ENCODE measurements at regions not wholly inside any gene's neighbourhood (a gene's known extent, or its start where the extent isn't known, plus 50 kb on each side); places are given as distances from the start of the nearest gene placed in this dataset.

DNA sequence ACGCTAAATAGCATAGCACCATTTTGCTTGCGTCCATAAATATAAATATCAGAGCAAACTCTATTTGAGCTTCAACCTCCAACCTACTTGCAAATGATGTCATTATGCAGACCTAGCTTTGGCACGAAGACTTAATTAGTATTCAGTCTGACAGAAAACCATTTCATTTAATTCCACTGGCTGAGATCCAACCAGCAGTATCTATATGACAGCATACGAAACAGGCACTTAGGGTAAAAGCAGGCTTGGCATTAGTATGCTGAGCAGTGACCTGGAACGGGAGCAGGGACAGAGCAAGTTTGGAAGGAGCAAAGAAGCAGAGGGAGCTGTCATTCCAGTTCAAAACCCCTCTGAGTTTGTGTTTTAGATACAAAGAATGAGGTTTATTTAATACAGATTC is 312.5 kb upstream of the CHRM2 start:
- H3K4me1 ChIP-seq (ENCODE audit: insufficient read depth, low read length, severe bottlenecking) = no peaks in the 10 kb centered on the region
- H2AFZ ChIP-seq (ENCODE audit: low read length) = no peak overlapping the region
- H3K9me3 ChIP-seq (ENCODE audit: low read length) = no peaks in the 10 kb centered on the region
- no peak overlapping the region for H3K4me2 ChIP-seq (ENCODE audit: low read length)
- no peaks in the 10 kb centered on the region for H3K9me2 ChIP-seq (ENCODE audit: low read depth, low read length)
- H3K27ac ChIP-seq (ENCODE audit: low read depth, low read length, poor library complexity, severe bottlenecking) = no peak overlapping the region
- no peaks in the 10 kb centered on the region for H3K79me2 ChIP-seq (ENCODE audit: insufficient read depth, low read length)
- no peaks in the 10 kb centered on the region for H3F3A ChIP-seq (ENCODE audit: insufficient read depth, low read length)
- no peak overlapping the region for H3K9ac ChIP-seq (ENCODE audit: low read length)
- no peaks in the 10 kb centered on the region for H3K36me3 ChIP-seq (ENCODE audit: insufficient read depth, low read length)
- no peaks in the 10 kb centered on the region for H3K27me3 ChIP-seq (ENCODE audit: insufficient read depth, low read length)
- H3K4me3 ChIP-seq (ENCODE audit: low read depth, low read length, poor library complexity, severe bottlenecking) = no peak overlapping the region
- no peaks in the 10 kb centered on the region for H4K20me1 ChIP-seq (ENCODE audit: insufficient read depth, low read length)
- no peak for TF ChIP-seq EZH2 (IDR thresholded peaks at IDR 0.05; ENCODE audit: borderline replicate concordance, low read length)
- TF ChIP-seq, protein P1, sequence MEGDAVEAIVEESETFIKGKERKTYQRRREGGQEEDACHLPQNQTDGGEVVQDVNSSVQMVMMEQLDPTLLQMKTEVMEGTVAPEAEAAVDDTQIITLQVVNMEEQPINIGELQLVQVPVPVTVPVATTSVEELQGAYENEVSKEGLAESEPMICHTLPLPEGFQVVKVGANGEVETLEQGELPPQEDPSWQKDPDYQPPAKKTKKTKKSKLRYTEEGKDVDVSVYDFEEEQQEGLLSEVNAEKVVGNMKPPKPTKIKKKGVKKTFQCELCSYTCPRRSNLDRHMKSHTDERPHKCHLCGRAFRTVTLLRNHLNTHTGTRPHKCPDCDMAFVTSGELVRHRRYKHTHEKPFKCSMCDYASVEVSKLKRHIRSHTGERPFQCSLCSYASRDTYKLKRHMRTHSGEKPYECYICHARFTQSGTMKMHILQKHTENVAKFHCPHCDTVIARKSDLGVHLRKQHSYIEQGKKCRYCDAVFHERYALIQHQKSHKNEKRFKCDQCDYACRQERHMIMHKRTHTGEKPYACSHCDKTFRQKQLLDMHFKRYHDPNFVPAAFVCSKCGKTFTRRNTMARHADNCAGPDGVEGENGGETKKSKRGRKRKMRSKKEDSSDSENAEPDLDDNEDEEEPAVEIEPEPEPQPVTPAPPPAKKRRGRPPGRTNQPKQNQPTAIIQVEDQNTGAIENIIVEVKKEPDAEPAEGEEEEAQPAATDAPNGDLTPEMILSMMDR (IDR thresholded peaks at IDR 0.05; ENCODE audit: low read length) = no peak

DNA sequence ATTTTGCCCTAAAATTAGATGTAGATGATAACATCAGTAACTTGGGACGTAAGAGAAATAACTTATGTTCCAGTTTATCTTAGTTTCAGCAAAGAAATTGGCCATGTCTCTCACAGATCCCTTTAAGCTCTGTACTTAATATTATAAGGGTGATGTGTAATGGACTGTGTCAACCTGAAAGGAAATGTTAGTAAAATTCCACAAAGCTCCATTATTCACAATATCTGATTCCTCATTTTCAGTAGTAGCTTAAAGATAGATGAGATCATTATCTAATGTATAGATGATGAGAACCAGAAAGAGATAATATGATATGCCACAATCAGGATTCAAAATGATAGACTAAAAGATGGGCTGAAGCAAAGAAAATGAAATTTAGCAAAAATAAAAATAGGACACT is 316.8 kb upstream of the CHRM2 start:
- Histone ChIP-seq H3K27ac (ENCODE audit: low read depth, low read length, poor library complexity, severe bottlenecking) (no peak overlapping the region), H3K9me3 (ENCODE audit: low read length) (no peaks in the 10 kb centered on the region), H3K9me2 (ENCODE audit: low read depth, low read length) (no peaks in the 10 kb centered on the region), H3K4me2 (ENCODE audit: low read length) (no peak overlapping the region), H4K20me1 (ENCODE audit: insufficient read depth, low read length) (no peaks in the 10 kb centered on the region), H3K79me2 (ENCODE audit: insufficient read depth, low read length) (no peaks in the 10 kb centered on the region), H2AFZ (ENCODE audit: low read length) (no peak overlapping the region), H3K36me3 (ENCODE audit: insufficient read depth, low read length) (no peaks in the 10 kb centered on the region), H3K9ac (ENCODE audit: low read length) (no peak overlapping the region), H3K4me1 (ENCODE audit: insufficient read depth, low read length, severe bottlenecking) (no peaks in the 10 kb centered on the region), H3K4me3 (ENCODE audit: low read depth, low read length, poor library complexity, severe bottlenecking) (no peak overlapping the region), H3F3A (ENCODE audit: insufficient read depth, low read length) (no peaks in the 10 kb centered on the region), H3K27me3 (ENCODE audit: insufficient read depth, low read length) (no peaks in the 10 kb centered on the region)
- TF ChIP-seq, protein P1 (IDR thresholded peaks at IDR 0.05; ENCODE audit: low read length) = no peak
- no peak for TF ChIP-seq EZH2 (IDR thresholded peaks at IDR 0.05; ENCODE audit: borderline replicate concordance, low read length)

DNA sequence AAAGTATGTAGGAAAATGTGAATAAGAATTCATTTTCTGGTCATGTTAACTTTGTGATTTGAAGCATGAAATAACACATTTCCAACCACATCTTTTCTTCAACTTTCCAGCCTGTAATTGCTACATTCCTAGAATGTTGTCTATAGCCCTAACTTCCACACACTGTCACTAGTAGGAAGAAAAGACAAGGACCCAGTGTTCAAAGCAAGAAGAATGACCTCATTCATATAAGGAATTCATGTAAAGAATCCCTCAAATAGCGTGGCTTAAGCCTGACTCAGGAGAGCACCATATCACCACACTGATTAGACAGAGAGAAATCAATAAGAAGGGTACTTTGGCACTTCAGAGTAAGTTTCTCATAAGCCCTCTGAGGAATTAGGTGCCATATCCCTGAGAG is 318.7 kb upstream of the CHRM2 start:
- no peak overlapping the region for H3K27ac ChIP-seq (ENCODE audit: low read depth, low read length, poor library complexity, severe bottlenecking)
- H4K20me1 ChIP-seq (ENCODE audit: insufficient read depth, low read length) = no peaks in the 10 kb centered on the region
- no peak for TF ChIP-seq EZH2 (IDR thresholded peaks at IDR 0.05; ENCODE audit: borderline replicate concordance, low read length)
- TF ChIP-seq, protein P1 (IDR thresholded peaks at IDR 0.05; ENCODE audit: low read length) = no peak
- no peaks in the 10 kb centered on the region for H3K9me3 ChIP-seq (ENCODE audit: low read length)
- no peaks in the 10 kb centered on the region for H3K4me1 ChIP-seq (ENCODE audit: insufficient read depth, low read length, severe bottlenecking)
- no peak overlapping the region for H3K4me3 ChIP-seq (ENCODE audit: low read depth, low read length, poor library complexity, severe bottlenecking)
- no peak overlapping the region for H3K4me2 ChIP-seq (ENCODE audit: low read length)
- no peaks in the 10 kb centered on the region for H3F3A ChIP-seq (ENCODE audit: insufficient read depth, low read length)
- no peaks in the 10 kb centered on the region for H3K36me3 ChIP-seq (ENCODE audit: insufficient read depth, low read length)
- no peaks in the 10 kb centered on the region for H3K9me2 ChIP-seq (ENCODE audit: low read depth, low read length)
- H3K27me3 ChIP-seq (ENCODE audit: insufficient read depth, low read length) = no peaks in the 10 kb centered on the region
- H3K9ac ChIP-seq (ENCODE audit: low read length) = no peak overlapping the region
- H2AFZ ChIP-seq (ENCODE audit: low read length) = no peak overlapping the region
- no peaks in the 10 kb centered on the region for H3K79me2 ChIP-seq (ENCODE audit: insufficient read depth, low read length)

Measured in OCI-LY1 (cell line).